Activated CD4-positive, alpha-beta T cell treated with anti-CD3 and anti-CD28 coated beads, Interleukin-10, Interleukin-2, amounts not matched to agents 100 ng/mL and 50 ng/mL, durations not matched to agents 16 hours and 8 hours (primary cell): ENCODE measurements at regions not wholly inside any gene's neighbourhood (a gene's known extent, or its start where the extent isn't known, plus 50 kb on each side); places are given as distances from the start of the nearest gene placed in this dataset.
"Not testable (repeated sequence)": the region's sequence is repeated elsewhere in the genome, so short reads cannot be mapped to it uniquely, and the experiment has no call there.

ENCODE experiments used
- DNase-seq: peaks from one replicate; pipeline ENCODE4 v3.0.0-alpha.2; 2020

GRCh38 chr11:69220561-69221051 is 64.9 kb downstream of the SMIM38 start:
- no peak for DNase-seq

- no peak for DNase-seq
These were observed 65.4 kb downstream of the SMIM38 start for GRCh38 chr11:69221086-69221485.

GRCh38 chr11:69221636-69222035 is 65.9 kb downstream of the SMIM38 start:
- DNase-seq = not testable (repeated sequence)

GRCh38 chr11:69227271-69227670 is 66.7 kb upstream of the MYEOV start:
- no peak for DNase-seq

GRCh38 chr11:69229511-69229910 is 64.4 kb upstream of the MYEOV start:
- no peak for DNase-seq

GRCh38 chr11:69230856-69231425 is 63.0 kb upstream of the MYEOV start:
- DNase-seq = no peak

GRCh38 chr11:69231466-69232018 is 62.4 kb upstream of the MYEOV start:
- no peak for DNase-seq

GRCh38 chr11:69232821-69233743 is 60.9 kb upstream of the MYEOV start:
- DNase-seq = no peak

GRCh38 chr11:69233744-69234570 is 60.0 kb upstream of the MYEOV start:
- no peak for DNase-seq

GRCh38 chr11:69234740-69235710 is 58.9 kb upstream of the MYEOV start:
- no peak for DNase-seq

- DNase-seq = peak; percentile 9
These were observed 55.2 kb upstream of the MYEOV start for GRCh38 chr11:69238573-69239351.

- no peak for DNase-seq
These were observed 54.3 kb upstream of the MYEOV start for GRCh38 chr11:69239641-69240040.

GRCh38 chr11:69240332-69241074 is 53.5 kb upstream of the MYEOV start:
- DNase-seq = no peak

- DNase-seq = no peak
These were observed 52.7 kb upstream of the MYEOV start for GRCh38 chr11:69241075-69241740.

- DNase-seq = no peak
These were observed 52.1 kb upstream of the MYEOV start for GRCh38 chr11:69241844-69242243.

GRCh38 chr11:69242266-69242920 is 51.6 kb upstream of the MYEOV start:
- DNase-seq = peak; percentile 8

- DNase-seq = no peak
These were observed 50.3 kb upstream of the MYEOV start for GRCh38 chr11:69243496-69244200.
